SK-N-SH (cell line): ENCODE measurements at regions not wholly inside any gene's neighbourhood (a gene's known extent, or its start where the extent isn't known, plus 50 kb on each side); places are given as distances from the start of the nearest gene placed in this dataset.

Experiments used
- CTCF ChIA-PET: fragments of 300-600, 350-600 bp; formaldehyde crosslinking; extraction: SDS; loops from one replicate; lab custom pipeline; 2021; lab: Yijun Ruan, JAX
- POLR2A ChIA-PET: fragments of 350-600 bp; sonication (Branson Sonifier 250); formaldehyde crosslinking; extraction: SDS; loops from one replicate; lab custom pipeline; 2020; ENCODE audit warnings: antibody characterized with exemption, inconsistent platforms; lab: Yijun Ruan, JAX
- DNase-seq: peaks from one replicate; pipeline ENCODE4 v3.0.0; 2012
- H2AFZ ChIP-seq: fragments of 200-600 bp; sonication (generic); 2 replicates; pipeline ENCODE4 v1.8.1; 2016; ENCODE audit warnings: antibody characterized with exemption, mild to moderate bottlenecking, low read depth
- H3F3A ChIP-seq: fragments of 200-600 bp; sonication (generic); replicated peaks from 2 replicates; pipeline ENCODE3; 2016; ENCODE audit warnings: antibody characterized with exemption, mild to moderate bottlenecking; ENCODE audit not compliant: insufficient read depth
- H3K27ac ChIP-seq, 2 experiments: fragments of 200-500 bp in 1 of 2; fragments of 200-600 bp in 1 of 2; sonication (Bioruptor generic) in 1 of 2; sonication (generic), shearing (Covaris generic) in 1 of 2; 2 replicates each; pipeline versions ENCODE4 v1.5.1 to v1.6.1; 2014 to 2016; ENCODE audit warnings: low read depth in 2 of 2, inconsistent platforms in 1 of 2, low read length in 1 of 2, mild to moderate bottlenecking in 1 of 2, mixed read lengths in 1 of 2
- H3K27me3 ChIP-seq: fragments of 200-600 bp; sonication (generic), shearing (Covaris generic); 2 replicates; pipeline ENCODE4 v1.6.1; 2016; ENCODE audit warnings: mixed run types; ENCODE audit not compliant: insufficient read depth
- H3K36me3 ChIP-seq, 2 experiments: fragments of 200-500 bp in 1 of 2; fragments of 200-600 bp in 1 of 2; sonication (Bioruptor generic) in 1 of 2; sonication (generic) in 1 of 2; replicated peaks in 1 of 2; 2 replicates each; pipeline versions ENCODE3 to v1.5.1; 2014 to 2016; ENCODE audit warnings: low read length in 1 of 2, mild to moderate bottlenecking in 1 of 2; ENCODE audit not compliant: insufficient read depth in 2 of 2, control insufficient read depth in 1 of 2
- H3K4me1 ChIP-seq, 2 experiments: fragments of 200-500 bp in 1 of 2; fragments of 200-600 bp in 1 of 2; sonication (Bioruptor generic) in 1 of 2; sonication (generic), shearing (Covaris generic) in 1 of 2; 2 replicates each; pipeline versions ENCODE4 v1.5.1 to v1.6.1; 2014 to 2016; ENCODE audit warnings: low read depth in 1 of 2, low read length in 1 of 2, mixed run types in 1 of 2; ENCODE audit not compliant: insufficient read depth in 2 of 2, control insufficient read depth in 1 of 2
- H3K4me2 ChIP-seq: fragments of 200-600 bp; sonication (generic), shearing (Covaris generic); 2 replicates; pipeline ENCODE4 v1.6.1; 2017; ENCODE audit warnings: mixed run types
- H3K4me3 ChIP-seq, 2 experiments: fragments of 200-500 bp in 1 of 2; fragments of 200-600 bp in 1 of 2; sonication (Bioruptor generic) in 1 of 2; sonication (generic), shearing (Covaris generic) in 1 of 2; 2 replicates each; pipeline versions ENCODE4 v1.5.1 to v1.8.1; 2014 to 2016; ENCODE audit warnings: low read depth in 2 of 2, inconsistent platforms in 1 of 2, low read length in 1 of 2, mild to moderate bottlenecking in 1 of 2, mixed read lengths in 1 of 2, moderate library complexity in 1 of 2
- H3K79me2 ChIP-seq: fragments of 200-600 bp; sonication (generic); 2 replicates; pipeline ENCODE4 v1.8.1; 2017; ENCODE audit warnings: mild to moderate bottlenecking; ENCODE audit not compliant: insufficient read depth
- H3K9ac ChIP-seq: fragments of 200-600 bp; sonication (generic); 2 replicates; pipeline ENCODE4 v1.6.1; 2017; ENCODE audit warnings: mixed run types
- H3K9me2 ChIP-seq: fragments of 200-600 bp; sonication (generic); 2 replicates; pipeline ENCODE4 v1.6.1; 2017; ENCODE audit warnings: mixed run types
- H3K9me3 ChIP-seq: fragments of 200-600 bp; sonication (generic); 2 replicates; pipeline ENCODE4 v1.6.1; 2017; ENCODE audit warnings: mixed run types, mild to moderate bottlenecking, moderate library complexity
- H4K20me1 ChIP-seq: fragments of 200-600 bp; sonication (generic); 2 replicates; pipeline ENCODE4 v1.6.1; 2017; ENCODE audit warnings: mild to moderate bottlenecking, mixed run types; ENCODE audit not compliant: insufficient read depth
- CHD2 ChIP-seq: fragments of 150-350 bp; IDR thresholded peaks from 2 replicates; pipeline ENCODE4 v1.6.1; 2018; ENCODE audit warnings: low read length; ENCODE audit not compliant: partially characterized antibody
- ELF1 ChIP-seq: IDR thresholded peaks from 2 replicates; pipeline ENCODE4 v1.4.0; 2012
- EP300 ChIP-seq, 2 experiments: IDR thresholded peaks; 2 replicates each; pipeline versions ENCODE4 v1.4.0 to v1.6.1; 2012; ENCODE audit warnings: borderline replicate concordance in 1 of 2, low read depth in 1 of 2, low read length in 1 of 2
- FOXJ3 ChIP-seq: sonication (generic); formaldehyde crosslinking; IDR thresholded peaks from 2 replicates; pipeline ENCODE4 v1.5.1; 2020; ENCODE audit warnings: mild to moderate bottlenecking, missing genetic modification reagents
- FOXM1 ChIP-seq: IDR thresholded peaks from 2 replicates; pipeline ENCODE4 v1.4.0; 2012; ENCODE audit warnings: low read depth, mild to moderate bottlenecking
- GABPA ChIP-seq: IDR thresholded peaks from 2 replicates; pipeline ENCODE4 v1.4.0; 2012; ENCODE audit warnings: low read depth, mild to moderate bottlenecking
- MEF2A ChIP-seq: IDR thresholded peaks from 2 replicates; pipeline ENCODE4 v1.4.0; 2012; ENCODE audit warnings: low read depth, borderline replicate concordance
- MXI1 ChIP-seq: IDR thresholded peaks from 2 replicates; pipeline ENCODE4 v1.6.1; 2012; ENCODE audit warnings: mild to moderate bottlenecking, low read depth, low read length, improper control_type of control experiment
- NFIC ChIP-seq: IDR thresholded peaks from 2 replicates; pipeline ENCODE4 v1.4.0; 2012; ENCODE audit warnings: borderline replicate concordance
- POLR2AphosphoS5 ChIP-seq: IDR thresholded peaks from 2 replicates; pipeline ENCODE4 v1.6.1; 2012; ENCODE audit warnings: low read depth, low read length
- RAD21 ChIP-seq: IDR thresholded peaks from 2 replicates; pipeline ENCODE4 v1.6.1; 2012; ENCODE audit warnings: mild to moderate bottlenecking, low read length
- RCOR1 ChIP-seq: fragments of 150-350 bp; IDR thresholded peaks from 2 replicates; pipeline ENCODE4 v1.6.1; 2017; ENCODE audit warnings: antibody characterized with exemption, low read length
- SMC3 ChIP-seq: IDR thresholded peaks from 2 replicates; pipeline ENCODE4 v1.6.1; 2012; ENCODE audit warnings: low read depth, low read length, improper control_type of control experiment
- TAF1 ChIP-seq: IDR thresholded peaks from 2 replicates; pipeline ENCODE4 v1.6.1; 2012; ENCODE audit warnings: low read depth, mild to moderate bottlenecking, low read length, moderate library complexity, borderline replicate concordance
- WGBS: methylation state at CpG from one replicate; pipeline ENCODE4 v1.1.6; 2017; ENCODE audit warnings: low lambda C conversion rate; 5-methylcytosine and 5-hydroxymethylcytosine counted together
- TF ChIP-seq, protein P1 (sequence below): IDR thresholded peaks from 2 replicates; pipeline ENCODE4 v1.4.0; 2012; ENCODE audit warnings: low read depth, borderline replicate concordance
- TF ChIP-seq, protein P2 (sequence below): IDR thresholded peaks from 2 replicates; pipeline ENCODE4; 2012
- TF ChIP-seq, protein P3 (sequence below): fragments of 150-350 bp; IDR thresholded peaks from 2 replicates; pipeline ENCODE4 v1.6.1; 2017; ENCODE audit warnings: antibody characterized with exemption, low read length, low read depth, borderline replicate concordance
- TF ChIP-seq, protein P4 (sequence below): fragments of 200-600 bp; sonication (generic); IDR thresholded peaks from 2 replicates; pipeline ENCODE4 v1.6.1; 2017; ENCODE audit warnings: antibody characterized with exemption, mild to moderate bottlenecking, moderate library complexity
- TF ChIP-seq, protein P5 (sequence below): IDR thresholded peaks from 2 replicates; pipeline ENCODE4 v1.4.0; 2012; ENCODE audit warnings: low read depth
- TF ChIP-seq, protein P6 (sequence below): fragments of 150-350 bp; IDR thresholded peaks from 2 replicates; pipeline ENCODE4 v1.6.1; 2016; ENCODE audit warnings: mild to moderate bottlenecking, low read depth, low read length

DNA sequence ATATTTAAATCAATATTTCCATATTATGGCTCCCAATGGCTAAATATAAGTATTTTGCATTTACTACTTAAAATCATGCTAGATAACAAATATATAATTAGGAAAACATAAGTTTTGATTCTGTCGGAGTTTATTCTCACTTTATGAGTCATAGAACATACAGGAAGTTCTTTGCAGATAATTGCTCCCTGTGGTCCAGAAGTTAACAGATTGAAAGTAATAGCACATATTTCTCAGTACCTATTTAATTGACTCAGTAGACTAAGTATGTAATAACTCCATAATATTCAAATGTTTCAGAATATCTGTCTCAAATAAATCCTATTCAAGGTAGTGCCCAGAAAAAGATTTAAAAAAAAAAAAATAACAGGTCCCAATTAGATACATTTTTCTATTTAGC is 806.0 kb upstream of the ATXN7L3B start:
- WGBS: 6% methylated on average over 1 of the region's 1 CpG
- H3K9ac ChIP-seq: no peak overlapping the region
- ChIA-PET CTCF (no interaction called here), POLR2A (no interaction called here)
- H3K4me2 ChIP-seq: no peak overlapping the region
- no peaks in the 10 kb centered on the region; the same call in 1 of the 2 replicates for H3K9me3 ChIP-seq
- H3K79me2 ChIP-seq: no peaks in the 10 kb centered on the region
- H3K27me3 ChIP-seq: no peaks in the 10 kb centered on the region
- H3K4me3 ChIP-seq: no peak overlapping the region
- no peak overlapping the region for H2AFZ ChIP-seq
- no peaks in the 10 kb centered on the region for H3K36me3 ChIP-seq
- no peaks in the 10 kb centered on the region for H3F3A ChIP-seq
- no peak overlapping the region for H3K27ac ChIP-seq
- no peak for DNase-seq
- H3K9me2 ChIP-seq: no peaks in the 10 kb centered on the region
- H3K4me1 ChIP-seq: no peaks in the 10 kb centered on the region
- TF ChIP-seq, protein P1, sequence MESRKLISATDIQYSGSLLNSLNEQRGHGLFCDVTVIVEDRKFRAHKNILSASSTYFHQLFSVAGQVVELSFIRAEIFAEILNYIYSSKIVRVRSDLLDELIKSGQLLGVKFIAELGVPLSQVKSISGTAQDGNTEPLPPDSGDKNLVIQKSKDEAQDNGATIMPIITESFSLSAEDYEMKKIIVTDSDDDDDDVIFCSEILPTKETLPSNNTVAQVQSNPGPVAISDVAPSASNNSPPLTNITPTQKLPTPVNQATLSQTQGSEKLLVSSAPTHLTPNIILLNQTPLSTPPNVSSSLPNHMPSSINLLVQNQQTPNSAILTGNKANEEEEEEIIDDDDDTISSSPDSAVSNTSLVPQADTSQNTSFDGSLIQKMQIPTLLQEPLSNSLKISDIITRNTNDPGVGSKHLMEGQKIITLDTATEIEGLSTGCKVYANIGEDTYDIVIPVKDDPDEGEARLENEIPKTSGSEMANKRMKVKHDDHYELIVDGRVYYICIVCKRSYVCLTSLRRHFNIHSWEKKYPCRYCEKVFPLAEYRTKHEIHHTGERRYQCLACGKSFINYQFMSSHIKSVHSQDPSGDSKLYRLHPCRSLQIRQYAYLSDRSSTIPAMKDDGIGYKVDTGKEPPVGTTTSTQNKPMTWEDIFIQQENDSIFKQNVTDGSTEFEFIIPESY: no peak
- no peak for TF ChIP-seq MEF2A
- TF ChIP-seq NFIC: no peak
- no peak for TF ChIP-seq RCOR1
- TF ChIP-seq SMC3: no peak
- TF ChIP-seq, protein P2, sequence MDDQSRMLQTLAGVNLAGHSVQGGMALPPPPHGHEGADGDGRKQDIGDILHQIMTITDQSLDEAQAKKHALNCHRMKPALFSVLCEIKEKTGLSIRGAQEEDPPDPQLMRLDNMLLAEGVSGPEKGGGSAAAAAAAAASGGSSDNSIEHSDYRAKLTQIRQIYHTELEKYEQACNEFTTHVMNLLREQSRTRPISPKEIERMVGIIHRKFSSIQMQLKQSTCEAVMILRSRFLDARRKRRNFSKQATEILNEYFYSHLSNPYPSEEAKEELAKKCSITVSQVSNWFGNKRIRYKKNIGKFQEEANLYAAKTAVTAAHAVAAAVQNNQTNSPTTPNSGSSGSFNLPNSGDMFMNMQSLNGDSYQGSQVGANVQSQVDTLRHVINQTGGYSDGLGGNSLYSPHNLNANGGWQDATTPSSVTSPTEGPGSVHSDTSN: no peak
- no peak for TF ChIP-seq TAF1
- TF ChIP-seq, protein P3, sequence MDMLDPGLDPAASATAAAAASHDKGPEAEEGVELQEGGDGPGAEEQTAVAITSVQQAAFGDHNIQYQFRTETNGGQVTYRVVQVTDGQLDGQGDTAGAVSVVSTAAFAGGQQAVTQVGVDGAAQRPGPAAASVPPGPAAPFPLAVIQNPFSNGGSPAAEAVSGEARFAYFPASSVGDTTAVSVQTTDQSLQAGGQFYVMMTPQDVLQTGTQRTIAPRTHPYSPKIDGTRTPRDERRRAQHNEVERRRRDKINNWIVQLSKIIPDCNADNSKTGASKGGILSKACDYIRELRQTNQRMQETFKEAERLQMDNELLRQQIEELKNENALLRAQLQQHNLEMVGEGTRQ: no peak
- TF ChIP-seq CHD2: no peak
- TF ChIP-seq, protein P4, sequence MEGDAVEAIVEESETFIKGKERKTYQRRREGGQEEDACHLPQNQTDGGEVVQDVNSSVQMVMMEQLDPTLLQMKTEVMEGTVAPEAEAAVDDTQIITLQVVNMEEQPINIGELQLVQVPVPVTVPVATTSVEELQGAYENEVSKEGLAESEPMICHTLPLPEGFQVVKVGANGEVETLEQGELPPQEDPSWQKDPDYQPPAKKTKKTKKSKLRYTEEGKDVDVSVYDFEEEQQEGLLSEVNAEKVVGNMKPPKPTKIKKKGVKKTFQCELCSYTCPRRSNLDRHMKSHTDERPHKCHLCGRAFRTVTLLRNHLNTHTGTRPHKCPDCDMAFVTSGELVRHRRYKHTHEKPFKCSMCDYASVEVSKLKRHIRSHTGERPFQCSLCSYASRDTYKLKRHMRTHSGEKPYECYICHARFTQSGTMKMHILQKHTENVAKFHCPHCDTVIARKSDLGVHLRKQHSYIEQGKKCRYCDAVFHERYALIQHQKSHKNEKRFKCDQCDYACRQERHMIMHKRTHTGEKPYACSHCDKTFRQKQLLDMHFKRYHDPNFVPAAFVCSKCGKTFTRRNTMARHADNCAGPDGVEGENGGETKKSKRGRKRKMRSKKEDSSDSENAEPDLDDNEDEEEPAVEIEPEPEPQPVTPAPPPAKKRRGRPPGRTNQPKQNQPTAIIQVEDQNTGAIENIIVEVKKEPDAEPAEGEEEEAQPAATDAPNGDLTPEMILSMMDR: no peak
- no peak for TF ChIP-seq FOXM1
- TF ChIP-seq, protein P5, sequence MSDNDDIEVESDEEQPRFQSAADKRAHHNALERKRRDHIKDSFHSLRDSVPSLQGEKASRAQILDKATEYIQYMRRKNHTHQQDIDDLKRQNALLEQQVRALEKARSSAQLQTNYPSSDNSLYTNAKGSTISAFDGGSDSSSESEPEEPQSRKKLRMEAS: no peak
- no peaks in the 10 kb centered on the region for H4K20me1 ChIP-seq

DNA sequence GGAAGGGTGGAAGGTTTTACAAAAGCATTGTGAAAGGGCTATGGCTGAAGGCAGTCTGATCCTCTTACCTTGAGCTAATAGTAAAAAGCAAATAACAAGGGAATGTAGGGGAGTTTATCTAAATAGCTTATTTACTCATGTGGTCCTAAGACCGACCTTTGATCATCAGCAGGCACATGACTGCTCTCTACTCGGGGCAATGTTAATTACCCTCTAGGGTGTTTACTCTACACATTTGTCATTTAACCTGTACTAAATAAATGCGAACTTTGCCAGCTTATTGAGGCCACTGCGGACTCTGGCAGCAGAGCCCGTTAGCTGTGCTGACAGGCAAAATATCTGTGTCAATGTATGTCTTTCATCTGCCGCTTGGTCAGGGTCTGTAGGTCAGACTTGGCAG is 768.3 kb upstream of the ATXN7L3B start:
- ChIA-PET POLR2A (no interaction called here), CTCF (no interaction called here)
- WGBS: 11% methylated on average over 6 of the region's 6 CpGs
- no peak for DNase-seq
- no peaks in the 10 kb centered on the region for H4K20me1 ChIP-seq
- H3K4me3 ChIP-seq: no peak overlapping the region
- H3K36me3 ChIP-seq: no peaks in the 10 kb centered on the region
- no peaks in the 10 kb centered on the region for H3K27me3 ChIP-seq
- H3K9me2 ChIP-seq: no peaks in the 10 kb centered on the region
- H3F3A ChIP-seq: no peaks in the 10 kb centered on the region
- H2AFZ ChIP-seq: no peak overlapping the region
- H3K79me2 ChIP-seq: no peaks in the 10 kb centered on the region
- H3K4me2 ChIP-seq: no peak overlapping the region
- peaks cover 7% of the 10 kb centered on the region for H3K9me3 ChIP-seq
- no peaks in the 10 kb centered on the region for H3K4me1 ChIP-seq
- H3K27ac ChIP-seq: no peak overlapping the region
- H3K9ac ChIP-seq: no peak overlapping the region
- TF ChIP-seq POLR2AphosphoS5: no peak
- no peak for TF ChIP-seq RCOR1
- no peak for TF ChIP-seq RAD21
- no peak for TF ChIP-seq MXI1
- TF ChIP-seq, protein P1: no peak
- no peak for TF ChIP-seq GABPA
- TF ChIP-seq ELF1: no peak
- TF ChIP-seq FOXJ3 (CRISPR knock-in tag): no peak
- TF ChIP-seq, protein P6, sequence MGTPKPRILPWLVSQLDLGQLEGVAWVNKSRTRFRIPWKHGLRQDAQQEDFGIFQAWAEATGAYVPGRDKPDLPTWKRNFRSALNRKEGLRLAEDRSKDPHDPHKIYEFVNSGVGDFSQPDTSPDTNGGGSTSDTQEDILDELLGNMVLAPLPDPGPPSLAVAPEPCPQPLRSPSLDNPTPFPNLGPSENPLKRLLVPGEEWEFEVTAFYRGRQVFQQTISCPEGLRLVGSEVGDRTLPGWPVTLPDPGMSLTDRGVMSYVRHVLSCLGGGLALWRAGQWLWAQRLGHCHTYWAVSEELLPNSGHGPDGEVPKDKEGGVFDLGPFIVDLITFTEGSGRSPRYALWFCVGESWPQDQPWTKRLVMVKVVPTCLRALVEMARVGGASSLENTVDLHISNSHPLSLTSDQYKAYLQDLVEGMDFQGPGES: no peak
- no peak for TF ChIP-seq EP300 (IDR thresholded peaks at IDR 0.05; ENCODE audit: borderline replicate concordance in 1 of 2, low read depth in 1 of 2, low read length in 1 of 2)
